Fibroblast of the aortic adventitia (primary cell): ENCODE measurements at regions not wholly inside any gene's neighbourhood (a gene's known extent, or its start where the extent isn't known, plus 50 kb on each side); places are given as distances from the start of the nearest gene placed in this dataset.

Source experiments
- DNase-seq: peaks from one replicate; pipeline ENCODE4 v3.0.0-alpha.2; 2010; ENCODE audit warnings: low read depth
- H3K4me3 ChIP-seq: 2 replicates; pipeline ENCODE4 v1.5.1; 2011; ENCODE audit warnings: low read depth, mild to moderate bottlenecking, control low read depth, low read length, moderate library complexity
- TF ChIP-seq, protein P1 (sequence below): IDR thresholded peaks from 2 replicates; pipeline ENCODE4 v1.5.1; 2011; ENCODE audit warnings: mild to moderate bottlenecking, low read length, control low read depth, inconsistent platforms; ENCODE audit not compliant: insufficient read depth

DNA sequence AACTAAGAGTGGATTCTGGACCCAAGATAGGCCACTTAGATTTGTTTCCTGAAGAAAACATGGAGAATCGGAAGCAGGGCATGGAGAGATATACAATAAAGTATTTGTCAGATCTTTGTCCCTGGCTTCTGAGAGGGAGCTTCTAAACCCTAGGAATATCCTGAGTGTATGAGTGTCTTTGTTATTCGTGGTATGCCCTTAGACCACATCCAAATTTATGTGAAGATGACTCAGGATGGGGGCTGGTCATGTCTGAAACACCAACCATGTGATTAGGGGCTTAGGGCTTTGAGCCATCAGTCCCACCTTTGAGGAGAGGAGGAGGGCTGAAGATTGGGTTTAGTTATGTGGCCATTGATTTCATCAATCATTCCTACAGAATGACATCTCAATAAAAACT, 69.7 kb upstream of the PLPP4 start:
- TF ChIP-seq, protein P1, sequence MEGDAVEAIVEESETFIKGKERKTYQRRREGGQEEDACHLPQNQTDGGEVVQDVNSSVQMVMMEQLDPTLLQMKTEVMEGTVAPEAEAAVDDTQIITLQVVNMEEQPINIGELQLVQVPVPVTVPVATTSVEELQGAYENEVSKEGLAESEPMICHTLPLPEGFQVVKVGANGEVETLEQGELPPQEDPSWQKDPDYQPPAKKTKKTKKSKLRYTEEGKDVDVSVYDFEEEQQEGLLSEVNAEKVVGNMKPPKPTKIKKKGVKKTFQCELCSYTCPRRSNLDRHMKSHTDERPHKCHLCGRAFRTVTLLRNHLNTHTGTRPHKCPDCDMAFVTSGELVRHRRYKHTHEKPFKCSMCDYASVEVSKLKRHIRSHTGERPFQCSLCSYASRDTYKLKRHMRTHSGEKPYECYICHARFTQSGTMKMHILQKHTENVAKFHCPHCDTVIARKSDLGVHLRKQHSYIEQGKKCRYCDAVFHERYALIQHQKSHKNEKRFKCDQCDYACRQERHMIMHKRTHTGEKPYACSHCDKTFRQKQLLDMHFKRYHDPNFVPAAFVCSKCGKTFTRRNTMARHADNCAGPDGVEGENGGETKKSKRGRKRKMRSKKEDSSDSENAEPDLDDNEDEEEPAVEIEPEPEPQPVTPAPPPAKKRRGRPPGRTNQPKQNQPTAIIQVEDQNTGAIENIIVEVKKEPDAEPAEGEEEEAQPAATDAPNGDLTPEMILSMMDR, result no peak
- DNase-seq, result peak; percentile 28
- H3K4me3 ChIP-seq, result no peak overlapping the region

DNA sequence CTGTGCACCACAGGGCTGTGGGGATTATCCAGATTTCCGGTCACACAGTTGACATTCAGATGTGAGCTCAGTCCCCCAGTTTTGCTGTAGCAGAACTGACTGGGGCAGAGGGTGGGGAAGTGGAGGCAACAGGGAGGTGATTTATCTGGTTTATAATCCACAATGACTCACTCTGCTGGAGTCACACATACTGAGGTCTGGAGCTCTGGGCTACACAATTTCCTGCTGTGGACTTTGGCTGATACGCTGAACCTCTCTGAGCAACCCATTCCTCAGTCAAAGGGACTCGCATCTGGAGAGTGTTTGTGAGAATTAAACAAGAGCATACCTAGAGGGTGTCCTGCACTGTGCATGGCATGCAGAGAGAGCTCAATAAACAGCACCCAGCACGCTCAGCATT, 64.8 kb upstream of the PLPP4 start:
- DNase-seq, result no peak
- TF ChIP-seq, protein P1, result no peak
- no peak overlapping the region for H3K4me3 ChIP-seq

DNA sequence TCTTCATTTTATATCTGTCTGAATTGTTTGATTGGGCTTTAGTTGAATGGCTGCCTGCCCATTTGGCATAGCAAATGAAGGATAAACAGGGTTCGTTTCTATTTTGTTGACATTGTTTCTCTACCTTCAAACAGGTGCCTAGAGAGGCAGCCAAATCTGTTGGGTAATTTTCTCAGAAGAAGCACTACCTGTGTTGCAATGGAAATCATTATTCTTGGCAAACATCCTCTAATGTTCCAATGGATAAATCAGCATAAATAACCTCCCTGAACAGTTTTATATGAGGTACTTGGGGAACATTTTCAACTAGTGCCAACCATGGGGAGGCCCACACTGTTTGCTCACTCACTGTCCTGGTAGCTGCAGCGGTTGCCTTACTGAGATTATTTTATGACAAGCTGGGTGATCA, 64.4 kb upstream of the PLPP4 start:
- TF ChIP-seq, protein P1, result no peak
- no peak overlapping the region for H3K4me3 ChIP-seq
- no peak for DNase-seq

DNA sequence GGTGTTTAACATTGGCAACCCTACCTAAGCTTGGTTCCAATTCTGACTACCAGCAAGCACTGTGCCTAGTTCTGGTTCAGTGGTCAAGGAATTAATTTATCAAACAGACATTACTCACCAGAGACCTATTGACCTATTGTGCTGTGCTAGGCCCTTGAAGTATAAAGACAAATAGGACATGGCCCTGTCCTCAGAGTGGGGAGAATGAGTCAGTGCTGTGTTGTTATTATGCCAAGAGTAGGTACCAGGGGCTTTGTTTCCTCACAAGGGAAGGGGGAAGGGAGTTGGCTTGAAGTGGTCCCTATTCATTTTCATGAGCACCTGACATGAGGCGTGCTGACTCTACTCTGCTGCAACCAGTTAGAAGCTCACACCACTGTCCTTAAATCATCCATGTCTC, 62.6 kb upstream of the PLPP4 start:
- no peak overlapping the region for H3K4me3 ChIP-seq
- DNase-seq, result no peak
- TF ChIP-seq, protein P1, result no peak

DNA sequence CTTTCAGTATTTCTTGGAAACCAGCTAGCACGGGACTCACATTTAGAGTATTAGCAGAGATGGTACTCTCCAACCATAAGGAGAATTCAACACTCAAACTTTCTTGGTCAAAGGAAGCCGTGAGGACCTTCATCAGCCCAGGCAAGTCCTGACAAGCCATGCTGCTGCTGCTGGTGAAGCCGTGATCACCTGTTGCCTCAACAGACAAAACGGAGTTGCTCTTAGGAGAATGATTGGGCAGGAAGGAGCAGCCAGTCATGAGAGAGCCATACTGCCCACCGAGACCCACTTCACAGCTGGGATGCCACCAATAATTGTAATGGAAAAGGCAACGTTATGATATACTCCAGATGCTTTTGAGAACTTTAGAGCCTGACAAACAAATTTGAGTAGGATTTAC, 60.8 kb upstream of the PLPP4 start:
- H3K4me3 ChIP-seq, result no peak overlapping the region
- TF ChIP-seq, protein P1, result no peak
- DNase-seq, result no peak

DNA sequence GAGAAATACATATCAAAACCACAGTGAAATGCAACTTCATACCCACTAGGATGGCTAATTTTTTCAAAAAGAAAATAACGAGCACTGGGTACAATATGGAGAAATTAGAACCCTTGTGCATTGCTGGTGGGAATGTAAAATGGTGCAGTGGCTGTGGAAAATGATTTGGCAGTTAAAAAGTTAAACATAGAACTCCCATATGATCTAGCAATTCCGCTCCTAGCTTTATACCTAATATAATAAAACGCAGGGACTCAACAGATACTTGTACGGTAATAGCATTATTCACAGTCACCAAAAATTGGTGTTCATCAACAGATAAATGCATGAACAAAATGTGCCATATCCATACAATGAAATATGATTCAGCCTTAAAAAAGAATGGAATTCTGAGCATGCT, 58.8 kb upstream of the PLPP4 start:
- TF ChIP-seq, protein P1, result no peak
- no peak for DNase-seq
- no peak overlapping the region for H3K4me3 ChIP-seq

DNA sequence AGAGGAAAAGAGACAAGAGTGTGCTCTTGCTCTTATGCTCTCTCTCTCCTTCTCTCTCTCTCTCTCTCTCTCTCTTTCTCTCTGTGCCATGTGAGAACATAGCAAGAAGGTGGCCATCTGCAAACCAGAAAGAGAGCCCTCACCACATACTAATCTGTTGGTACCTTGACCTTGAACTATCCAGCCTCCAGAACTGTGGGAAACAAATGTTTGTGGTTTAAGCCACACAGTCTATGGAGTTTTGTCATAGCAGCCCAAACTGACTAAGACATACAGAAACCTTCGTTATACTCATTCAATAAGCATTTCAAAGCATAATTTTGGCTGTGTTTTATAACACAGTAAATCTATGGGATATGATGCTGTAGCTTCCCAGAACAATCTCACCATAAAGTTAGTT, 56.4 kb upstream of the PLPP4 start:
- no peak overlapping the region for H3K4me3 ChIP-seq
- TF ChIP-seq, protein P1, result no peak
- DNase-seq, result no peak
